ENCODE measurements at regions not wholly inside any gene's neighbourhood (a gene's known extent, or its start where the extent isn't known, plus 50 kb on each side); places are given as distances from the start of the nearest gene placed in this dataset.

GRCh38 chr2:16334886-16335603 lies 330.6 kb downstream of the CYRIA start:
- Mint-ChIP-seq H3K9me3 (ENCODE audit: unreplicated experiment) (peaks cover 18% of the 10 kb centered on the region), H3K36me3 (ENCODE audit: unreplicated experiment) (no peaks in the 10 kb centered on the region), H3K27me3 (ENCODE audit: unreplicated experiment) (no peaks in the 10 kb centered on the region), H3K4me1 (ENCODE audit: unreplicated experiment) (no peaks in the 10 kb centered on the region), H3K27ac (ENCODE audit: unreplicated experiment) (no peak overlapping the region), H3K4me3 (ENCODE audit: unreplicated experiment) (no peak overlapping the region)
- no peak for TF ChIP-seq CTCF (IDR thresholded peaks at IDR 0.05)
- no peak for DNase-seq (ENCODE audit: extremely low spot score, unreplicated experiment)

- no peaks in the 10 kb centered on the region for H3K36me3 Mint-ChIP-seq (ENCODE audit: unreplicated experiment)
- H3K27ac Mint-ChIP-seq (ENCODE audit: unreplicated experiment): no peak overlapping the region
- no peak overlapping the region for H3K4me3 Mint-ChIP-seq (ENCODE audit: unreplicated experiment)
- H3K27me3 Mint-ChIP-seq (ENCODE audit: unreplicated experiment): no peaks in the 10 kb centered on the region
- H3K9me3 Mint-ChIP-seq (ENCODE audit: unreplicated experiment): peaks cover 11% of the 10 kb centered on the region
- H3K4me1 Mint-ChIP-seq (ENCODE audit: unreplicated experiment): no peaks in the 10 kb centered on the region
- TF ChIP-seq CTCF (IDR thresholded peaks at IDR 0.05): no peak
- DNase-seq (ENCODE audit: extremely low spot score, unreplicated experiment): no peak
These were observed 331.3 kb downstream of the CYRIA start for GRCh38 chr2:16334366-16334765.

- H3K4me1 Mint-ChIP-seq (ENCODE audit: unreplicated experiment): no peaks in the 10 kb centered on the region
- no peak for TF ChIP-seq CTCF (IDR thresholded peaks at IDR 0.05)
These were observed 332.0 kb downstream of the CYRIA start for GRCh38 chr2:16333681-16334080.

GRCh38 chr2:16332681-16333557 lies 332.7 kb downstream of the CYRIA start:
- no peak overlapping the region for H3K27ac Mint-ChIP-seq (ENCODE audit: unreplicated experiment)
- H3K9me3 Mint-ChIP-seq (ENCODE audit: unreplicated experiment): no peaks in the 10 kb centered on the region
- TF ChIP-seq CTCF (IDR thresholded peaks at IDR 0.05): no peak
- DNase-seq (ENCODE audit: extremely low spot score, unreplicated experiment): no peak
- no peaks in the 10 kb centered on the region for H3K27me3 Mint-ChIP-seq (ENCODE audit: unreplicated experiment)
- no peaks in the 10 kb centered on the region for H3K36me3 Mint-ChIP-seq (ENCODE audit: unreplicated experiment)
- H3K4me3 Mint-ChIP-seq (ENCODE audit: unreplicated experiment): no peak overlapping the region
- H3K4me1 Mint-ChIP-seq (ENCODE audit: unreplicated experiment): no peaks in the 10 kb centered on the region

More at GRCh38 chr2:16333681-16334080, 332.0 kb downstream of the CYRIA start:
- no peaks in the 10 kb centered on the region for H3K27me3 Mint-ChIP-seq (ENCODE audit: unreplicated experiment)
- no peaks in the 10 kb centered on the region for H3K36me3 Mint-ChIP-seq (ENCODE audit: unreplicated experiment)
- H3K4me3 Mint-ChIP-seq (ENCODE audit: unreplicated experiment): no peak overlapping the region
- no peak for DNase-seq (ENCODE audit: extremely low spot score, unreplicated experiment)
- H3K9me3 Mint-ChIP-seq (ENCODE audit: unreplicated experiment): peaks cover 6% of the 10 kb centered on the region
- H3K27ac Mint-ChIP-seq (ENCODE audit: unreplicated experiment): no peak overlapping the region

GRCh38 chr2:16331772-16332171 lies 333.9 kb downstream of the CYRIA start:
- Mint-ChIP-seq H3K4me3 (ENCODE audit: unreplicated experiment) (no peak overlapping the region), H3K9me3 (ENCODE audit: unreplicated experiment) (no peaks in the 10 kb centered on the region), H3K4me1 (ENCODE audit: unreplicated experiment) (no peaks in the 10 kb centered on the region), H3K27ac (ENCODE audit: unreplicated experiment) (no peak overlapping the region), H3K27me3 (ENCODE audit: unreplicated experiment) (no peaks in the 10 kb centered on the region), H3K36me3 (ENCODE audit: unreplicated experiment) (no peaks in the 10 kb centered on the region)
- TF ChIP-seq CTCF (IDR thresholded peaks at IDR 0.05): no peak
- DNase-seq (ENCODE audit: extremely low spot score, unreplicated experiment): no peak

Data from osteocyte (in vitro differentiated cells).